GM23248 (cell line): ENCODE measurements at regions not wholly inside any gene's neighbourhood (a gene's known extent, or its start where the extent isn't known, plus 50 kb on each side); places are given as distances from the start of the nearest gene placed in this dataset.

Experiments
- EZH2 ChIP-seq: fragments of 200-600 bp; sonication (generic); IDR thresholded peaks from 2 replicates; pipeline ENCODE4 v1.6.1; 2018; ENCODE audit warnings: antibody characterized with exemption, mild to moderate bottlenecking; ENCODE audit not compliant: insufficient read depth, poor library complexity, severe bottlenecking
- EZH2phosphoT487 ChIP-seq: fragments of 200-600 bp; sonication (generic); IDR thresholded peaks from 2 replicates; pipeline ENCODE4 v1.6.1; 2018; ENCODE audit warnings: antibody characterized with exemption, moderate library complexity, mild to moderate bottlenecking, low read depth; ENCODE audit not compliant: insufficient read depth

GRCh38 chr1:182195733-182196132 is 134.2 kb upstream of the ZNF648 start:
- TF ChIP-seq EZH2phosphoT487: no peak
- no peak for TF ChIP-seq EZH2
